BE2C (cell line): ENCODE measurements at regions not wholly inside any gene's neighbourhood (a gene's known extent, or its start where the extent isn't known, plus 50 kb on each side); places are given as distances from the start of the nearest gene placed in this dataset.

Experiments used
- DNase-seq: peaks from one replicate; pipeline ENCODE4 v3.0.0-alpha.2; 2020
- H3K27me3 ChIP-seq: fragments of 250-450 bp; sonication (Bioruptor Pico); 2 replicates; pipeline ENCODE4 v1.5.1; 2020; ENCODE audit warnings: mild to moderate bottlenecking
- H3K36me3 ChIP-seq: fragments of 250-450 bp; sonication (Bioruptor Pico); 2 replicates; pipeline ENCODE4 v1.5.1; 2020; ENCODE audit warnings: mild to moderate bottlenecking
- H3K4me1 ChIP-seq: fragments of 250-450 bp; sonication (Bioruptor Pico); 2 replicates; pipeline ENCODE4 v1.5.1; 2020
- H3K4me3 ChIP-seq: 2 replicates; pipeline ENCODE4 v1.5.1; 2011; ENCODE audit warnings: low read depth, low read length
- H3K9me3 ChIP-seq: fragments of 250-450 bp; sonication (Bioruptor Pico); 2 replicates; pipeline ENCODE4 v1.5.1; 2020
- TF ChIP-seq, protein P1 (sequence below): IDR thresholded peaks from 2 replicates; pipeline ENCODE4 v1.5.1; 2012; ENCODE audit warnings: mild to moderate bottlenecking, low read depth, low read length

GRCh38 chr2:78589871-78590270, 435.6 kb upstream of the REG3G start:
- no peaks in the 10 kb centered on the region for H3K27me3 ChIP-seq
- no peaks in the 10 kb centered on the region for H3K36me3 ChIP-seq
- no peaks in the 10 kb centered on the region for H3K4me1 ChIP-seq
- no peak overlapping the region for H3K4me3 ChIP-seq
- no peak for DNase-seq
- TF ChIP-seq, protein P1, sequence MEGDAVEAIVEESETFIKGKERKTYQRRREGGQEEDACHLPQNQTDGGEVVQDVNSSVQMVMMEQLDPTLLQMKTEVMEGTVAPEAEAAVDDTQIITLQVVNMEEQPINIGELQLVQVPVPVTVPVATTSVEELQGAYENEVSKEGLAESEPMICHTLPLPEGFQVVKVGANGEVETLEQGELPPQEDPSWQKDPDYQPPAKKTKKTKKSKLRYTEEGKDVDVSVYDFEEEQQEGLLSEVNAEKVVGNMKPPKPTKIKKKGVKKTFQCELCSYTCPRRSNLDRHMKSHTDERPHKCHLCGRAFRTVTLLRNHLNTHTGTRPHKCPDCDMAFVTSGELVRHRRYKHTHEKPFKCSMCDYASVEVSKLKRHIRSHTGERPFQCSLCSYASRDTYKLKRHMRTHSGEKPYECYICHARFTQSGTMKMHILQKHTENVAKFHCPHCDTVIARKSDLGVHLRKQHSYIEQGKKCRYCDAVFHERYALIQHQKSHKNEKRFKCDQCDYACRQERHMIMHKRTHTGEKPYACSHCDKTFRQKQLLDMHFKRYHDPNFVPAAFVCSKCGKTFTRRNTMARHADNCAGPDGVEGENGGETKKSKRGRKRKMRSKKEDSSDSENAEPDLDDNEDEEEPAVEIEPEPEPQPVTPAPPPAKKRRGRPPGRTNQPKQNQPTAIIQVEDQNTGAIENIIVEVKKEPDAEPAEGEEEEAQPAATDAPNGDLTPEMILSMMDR = no peak
- H3K9me3 ChIP-seq = no peaks in the 10 kb centered on the region

DNA sequence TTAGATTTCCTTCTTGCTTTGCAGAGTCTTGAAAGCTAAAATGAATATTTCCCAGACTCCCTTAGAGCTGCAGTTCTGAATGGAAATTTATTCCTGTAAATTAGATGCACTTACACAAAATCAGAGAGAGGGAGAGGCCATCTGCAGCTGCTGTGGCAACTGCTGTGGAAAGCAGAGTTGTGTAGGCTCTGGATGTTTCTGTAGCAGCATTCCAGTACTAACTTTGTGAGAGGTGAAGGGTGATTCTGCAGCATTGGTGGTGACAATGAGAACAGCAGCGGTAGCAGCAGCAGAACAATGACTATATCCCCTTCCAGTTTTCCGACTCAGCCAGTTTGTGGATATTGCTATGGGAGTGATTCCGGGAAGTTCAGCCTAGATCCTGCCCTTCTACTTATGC, 433.0 kb upstream of the REG3G start:
- no peak for DNase-seq
- Histone ChIP-seq H3K27me3 (no peaks in the 10 kb centered on the region), H3K4me3 (no peak overlapping the region), H3K9me3 (no peaks in the 10 kb centered on the region), H3K36me3 (no peaks in the 10 kb centered on the region), H3K4me1 (no peaks in the 10 kb centered on the region)
- TF ChIP-seq, protein P1 = no peak

DNA sequence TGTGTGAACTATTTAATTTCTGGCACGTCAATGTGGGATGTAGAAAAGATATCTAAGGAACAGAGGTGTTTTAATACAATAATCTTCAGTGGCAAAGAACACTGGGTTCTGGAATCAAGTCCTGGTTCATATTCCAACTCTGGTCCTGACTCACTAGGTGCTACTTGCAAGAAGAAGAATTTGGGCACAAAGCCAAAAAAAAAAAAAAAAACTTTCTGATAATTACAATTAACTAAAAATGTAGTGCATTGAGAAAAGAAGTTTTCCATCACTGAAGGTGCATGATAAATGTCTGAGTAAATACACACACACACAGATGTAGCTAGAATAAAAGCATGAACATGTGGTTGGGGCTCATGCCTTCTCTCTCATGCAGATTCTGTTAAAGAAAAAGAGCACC, 424.4 kb upstream of the REG3G start:
- H3K4me3 ChIP-seq = no peak overlapping the region
- no peak for DNase-seq
- H3K4me1 ChIP-seq = no peaks in the 10 kb centered on the region
- no peaks in the 10 kb centered on the region for H3K9me3 ChIP-seq
- H3K36me3 ChIP-seq = no peaks in the 10 kb centered on the region
- TF ChIP-seq, protein P1 = no peak
- no peaks in the 10 kb centered on the region for H3K27me3 ChIP-seq

- Histone ChIP-seq H3K27me3 (no peaks in the 10 kb centered on the region), H3K36me3 (no peaks in the 10 kb centered on the region), H3K4me3 (no peak overlapping the region), H3K9me3 (no peaks in the 10 kb centered on the region), H3K4me1 (no peaks in the 10 kb centered on the region)
- TF ChIP-seq, protein P1 = no peak
- DNase-seq = no peak
Measured at GRCh38 chr2:78602862-78603261, 422.6 kb upstream of the REG3G start.

GRCh38 chr2:78606895-78607294, 418.6 kb upstream of the REG3G start:
- Histone ChIP-seq H3K27me3 (no peaks in the 10 kb centered on the region), H3K4me1 (no peaks in the 10 kb centered on the region), H3K36me3 (no peaks in the 10 kb centered on the region), H3K9me3 (no peaks in the 10 kb centered on the region), H3K4me3 (no peak overlapping the region)
- DNase-seq = no peak
- TF ChIP-seq, protein P1 = no peak

DNA sequence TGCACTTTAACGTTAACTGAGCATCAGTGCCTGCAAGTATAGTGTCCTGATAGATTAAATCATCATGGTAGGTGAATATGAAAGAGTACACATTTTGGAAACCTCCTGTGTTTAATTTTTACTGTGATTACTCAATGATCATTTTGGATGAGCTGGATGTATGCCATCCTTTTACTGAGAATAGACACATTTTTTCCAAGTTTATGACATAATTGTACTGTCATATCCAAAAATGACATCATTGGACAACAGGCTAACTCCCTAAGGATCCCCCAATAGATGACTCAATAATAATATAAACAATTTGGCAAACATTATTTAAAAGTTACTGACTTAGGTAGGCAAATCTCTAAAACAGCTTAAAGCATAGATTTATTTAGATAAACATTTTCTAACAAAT, 410.8 kb upstream of the REG3G start:
- H3K27me3 ChIP-seq = no peaks in the 10 kb centered on the region
- no peaks in the 10 kb centered on the region for H3K9me3 ChIP-seq
- DNase-seq = no peak
- H3K36me3 ChIP-seq = no peaks in the 10 kb centered on the region
- no peaks in the 10 kb centered on the region for H3K4me1 ChIP-seq
- no peak overlapping the region for H3K4me3 ChIP-seq
- TF ChIP-seq, protein P1 = no peak
